ENCODE measurements at regions not wholly inside any gene's neighbourhood (a gene's known extent, or its start where the extent isn't known, plus 50 kb on each side); places are given as distances from the start of the nearest gene placed in this dataset.
A peak's percentile ranks its signal among the peaks of the same experiment; 100 is the strongest.

DNA sequence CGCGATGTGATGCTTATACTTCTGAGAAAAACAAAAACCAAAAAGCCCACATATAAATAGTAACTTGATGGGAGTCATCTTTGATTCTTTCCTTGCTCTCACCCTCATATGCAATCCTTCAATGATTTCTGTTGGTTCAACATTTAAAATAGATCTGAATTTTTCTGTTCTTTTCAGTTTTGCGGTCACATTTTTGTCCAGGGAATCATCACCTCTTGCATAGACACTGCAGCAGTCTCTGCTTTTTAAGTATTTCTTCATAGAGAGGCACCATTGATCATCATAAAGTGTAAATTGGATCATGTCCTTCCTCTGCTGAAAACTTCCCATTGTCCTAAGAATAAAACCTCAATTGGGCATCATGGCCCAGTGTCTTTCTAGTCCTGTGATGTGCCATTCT lies 81.1 kb upstream of the SLC4A4 start:
- Histone ChIP-seq H3K4me1 (peaks cover 0 to 84% (median 50%) of the 10 kb centered on the region in 9 donors), H3K27me3 (no peaks in the 10 kb centered on the region), H3K27ac (no peak overlapping the region), H3K9me3 (no peaks in the 10 kb centered on the region), H3K36me3 (no peaks in the 10 kb centered on the region), H3K4me3 (no peak overlapping the region)
- intact Hi-C loops (cut with DNase I) = loop anchor here in 1 of 10 donors (5.0 kb wide), 1 partner anchor 70 kb away; no protein-coding TSS in a partner anchor
- ATAC-seq (no peak), DNase-seq (no peak)
- 63 to 64% methylated on average over 3 of the region's 3 CpGs for WGBS, 2 donors
- TF ChIP-seq, protein P1, sequence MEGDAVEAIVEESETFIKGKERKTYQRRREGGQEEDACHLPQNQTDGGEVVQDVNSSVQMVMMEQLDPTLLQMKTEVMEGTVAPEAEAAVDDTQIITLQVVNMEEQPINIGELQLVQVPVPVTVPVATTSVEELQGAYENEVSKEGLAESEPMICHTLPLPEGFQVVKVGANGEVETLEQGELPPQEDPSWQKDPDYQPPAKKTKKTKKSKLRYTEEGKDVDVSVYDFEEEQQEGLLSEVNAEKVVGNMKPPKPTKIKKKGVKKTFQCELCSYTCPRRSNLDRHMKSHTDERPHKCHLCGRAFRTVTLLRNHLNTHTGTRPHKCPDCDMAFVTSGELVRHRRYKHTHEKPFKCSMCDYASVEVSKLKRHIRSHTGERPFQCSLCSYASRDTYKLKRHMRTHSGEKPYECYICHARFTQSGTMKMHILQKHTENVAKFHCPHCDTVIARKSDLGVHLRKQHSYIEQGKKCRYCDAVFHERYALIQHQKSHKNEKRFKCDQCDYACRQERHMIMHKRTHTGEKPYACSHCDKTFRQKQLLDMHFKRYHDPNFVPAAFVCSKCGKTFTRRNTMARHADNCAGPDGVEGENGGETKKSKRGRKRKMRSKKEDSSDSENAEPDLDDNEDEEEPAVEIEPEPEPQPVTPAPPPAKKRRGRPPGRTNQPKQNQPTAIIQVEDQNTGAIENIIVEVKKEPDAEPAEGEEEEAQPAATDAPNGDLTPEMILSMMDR (IDR thresholded peaks at IDR 0.05) = no peak

GRCh38 chr4:71258323-71258722 lies 80.5 kb upstream of the SLC4A4 start:
- 77 to 82% methylated on average over 7 of the region's 7 CpGs for WGBS, 2 donors

DNA sequence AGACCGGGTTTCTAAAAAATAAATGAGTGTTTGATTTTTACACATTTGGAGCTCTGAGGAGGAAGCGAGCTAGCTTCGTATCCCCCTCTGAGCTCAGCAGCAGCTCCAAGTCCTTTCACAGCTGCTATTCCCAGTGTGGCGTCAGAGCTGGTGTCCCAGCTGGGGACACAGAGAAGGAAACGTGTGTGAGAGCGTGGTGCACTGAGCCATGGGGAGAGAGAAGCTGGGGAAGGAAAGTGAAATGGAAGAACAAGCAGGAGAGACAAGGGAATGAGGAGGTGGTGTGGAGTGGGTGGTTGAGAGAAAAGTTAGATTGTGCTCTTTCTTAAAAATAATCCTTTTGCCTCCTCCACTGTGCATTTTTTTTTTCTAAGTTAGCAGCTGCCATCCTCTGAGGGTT lies 79.5 kb upstream of the SLC4A4 start:
- ATAC-seq = peak in 7 of 8 donors; percentile 37 to 70 (median 55)
- Histone ChIP-seq H3K4me1 (peaks cover 0 to 70% (median 37%) of the 10 kb centered on the region in 9 donors), H3K9me3 (no peaks in the 10 kb centered on the region), H3K36me3 (no peaks in the 10 kb centered on the region), H3K27ac (peak overlapping the region in 8 of 10 donors; percentile 38 to 83 (median 78)), H3K4me3 (no peak overlapping the region), H3K27me3 (no peaks in the 10 kb centered on the region)
- TF ChIP-seq, protein P1 (IDR thresholded peaks at IDR 0.05) = no peak
- DNase-seq = peak in 1 of 2 donors; percentile 24
- intact Hi-C loops (cut with DNase I) = loop anchor here in 1 of 10 donors (5.0 kb wide), 1 partner anchor 72 kb away; no protein-coding TSS in a partner anchor
- WGBS, 2 donors = 54 to 55% methylated on average over 6 of the region's 6 CpGs

More at GRCh38 chr4:71258323-71258722, 80.5 kb upstream of the SLC4A4 start:
- H3K4me3 ChIP-seq = no peak overlapping the region
- H3K4me1 ChIP-seq = peaks cover 0 to 79% (median 47%) of the 10 kb centered on the region in 9 donors
- H3K27me3 ChIP-seq = no peaks in the 10 kb centered on the region
- TF ChIP-seq, protein P1 (IDR thresholded peaks at IDR 0.05) = no peak
- DNase-seq = no peak
- no peak for ATAC-seq
- H3K9me3 ChIP-seq = no peaks in the 10 kb centered on the region
- H3K36me3 ChIP-seq = no peaks in the 10 kb centered on the region
- peak overlapping the region in 1 of 10 donors; percentile 36 for H3K27ac ChIP-seq
- intact Hi-C loops (cut with DNase I) = loop anchor here in 1 of 10 donors (5.0 kb wide), 1 partner anchor 71 kb away; no protein-coding TSS in a partner anchor

DNA sequence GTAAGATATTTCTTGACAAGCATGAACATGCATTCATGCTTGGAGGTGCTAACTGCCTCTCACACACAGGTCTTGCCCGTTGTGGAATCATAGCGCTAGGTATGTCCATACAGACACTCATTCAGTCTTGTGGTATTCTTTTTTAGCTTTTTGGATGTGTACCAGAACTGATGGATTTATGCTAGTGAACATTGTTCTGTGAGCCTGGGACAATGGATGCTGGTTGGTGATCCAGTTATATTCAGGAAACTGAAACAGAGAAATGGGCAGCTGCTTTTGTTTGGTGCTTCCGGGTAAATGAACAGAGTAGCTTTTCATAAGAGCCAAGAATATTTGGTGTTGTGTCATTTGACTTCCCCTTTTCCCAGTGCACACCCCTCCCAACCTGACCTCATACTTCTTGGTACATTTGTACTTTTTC lies 78.9 kb upstream of the SLC4A4 start:
- intact Hi-C loops (cut with DNase I) = loop anchor here in 1 of 10 donors (5.0 kb wide), 1 partner anchor 73 kb away; no protein-coding TSS in a partner anchor
- ATAC-seq (peak; percentile 10 to 74 (median 48)), DNase-seq (peak in 1 of 2 donors; percentile 26)
- Histone ChIP-seq H3K4me3 (no peak overlapping the region), H3K4me1 (peaks cover 0 to 63% (median 33%) of the 10 kb centered on the region in 9 donors), H3K27me3 (no peaks in the 10 kb centered on the region), H3K27ac (peak overlapping the region in 9 of 10 donors; percentile 38 to 83 (median 76)), H3K36me3 (no peaks in the 10 kb centered on the region), H3K9me3 (no peaks in the 10 kb centered on the region)
- TF ChIP-seq, protein P1 (IDR thresholded peaks at IDR 0.05) = no peak
- WGBS, 2 donors = 51 to 54% methylated on average over 3 of the region's 3 CpGs
